HG03108 (cell line): ENCODE measurements at regions not wholly inside any gene's neighbourhood (a gene's known extent, or its start where the extent isn't known, plus 50 kb on each side); places are given as distances from the start of the nearest gene placed in this dataset.
"Not testable (repeated sequence)": the region's sequence is repeated elsewhere in the genome, so short reads cannot be mapped to it uniquely, and the experiment has no call there.

Experiments used
- ATAC-seq: cut with Tn5 transposase; IDR thresholded peaks from one replicate; pipeline ENCODE4 v1.9.1; 2021; ENCODE audit warnings: moderate library complexity; ENCODE audit not compliant: unreplicated experiment

DNA sequence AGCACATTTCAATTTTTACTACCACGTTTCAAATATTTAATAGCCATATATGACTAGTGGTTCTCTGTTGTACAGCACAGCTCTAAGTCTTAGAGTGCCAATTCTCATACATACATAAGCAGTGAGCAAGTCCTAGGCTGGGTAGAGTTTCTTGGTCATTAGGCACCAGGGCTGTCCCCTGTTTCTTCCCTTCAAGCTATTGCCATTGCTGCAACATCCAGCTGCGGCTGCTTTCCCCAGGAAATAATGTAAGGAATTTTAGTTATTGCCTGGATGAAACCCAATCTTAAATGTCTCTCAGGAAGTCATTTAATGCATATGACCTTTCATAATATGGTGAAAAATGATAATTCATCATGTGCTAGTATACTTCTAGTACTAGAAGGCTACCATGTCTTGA, 74.1 kb upstream of the PPP3CA start:
- no peak for ATAC-seq

DNA sequence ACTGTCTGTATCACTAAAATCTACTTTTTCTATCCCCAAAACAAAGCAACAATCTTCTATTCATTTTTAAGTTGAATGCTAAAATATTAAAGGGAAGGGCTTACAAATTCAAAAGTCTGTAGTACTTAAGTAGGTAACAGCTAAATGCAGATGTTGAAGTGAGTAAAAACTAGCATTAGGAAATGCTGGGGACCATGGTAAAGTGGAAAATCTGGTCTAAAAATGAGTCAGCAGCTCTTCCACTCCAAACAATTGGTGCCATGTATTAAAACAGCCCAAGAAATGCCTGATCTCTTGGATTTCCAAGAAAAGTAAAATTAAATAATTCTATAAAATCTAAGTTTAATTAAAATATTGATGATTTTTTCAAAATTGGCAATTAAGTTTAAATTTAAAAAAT, 73.3 kb upstream of the PPP3CA start:
- ATAC-seq: no peak

DNA sequence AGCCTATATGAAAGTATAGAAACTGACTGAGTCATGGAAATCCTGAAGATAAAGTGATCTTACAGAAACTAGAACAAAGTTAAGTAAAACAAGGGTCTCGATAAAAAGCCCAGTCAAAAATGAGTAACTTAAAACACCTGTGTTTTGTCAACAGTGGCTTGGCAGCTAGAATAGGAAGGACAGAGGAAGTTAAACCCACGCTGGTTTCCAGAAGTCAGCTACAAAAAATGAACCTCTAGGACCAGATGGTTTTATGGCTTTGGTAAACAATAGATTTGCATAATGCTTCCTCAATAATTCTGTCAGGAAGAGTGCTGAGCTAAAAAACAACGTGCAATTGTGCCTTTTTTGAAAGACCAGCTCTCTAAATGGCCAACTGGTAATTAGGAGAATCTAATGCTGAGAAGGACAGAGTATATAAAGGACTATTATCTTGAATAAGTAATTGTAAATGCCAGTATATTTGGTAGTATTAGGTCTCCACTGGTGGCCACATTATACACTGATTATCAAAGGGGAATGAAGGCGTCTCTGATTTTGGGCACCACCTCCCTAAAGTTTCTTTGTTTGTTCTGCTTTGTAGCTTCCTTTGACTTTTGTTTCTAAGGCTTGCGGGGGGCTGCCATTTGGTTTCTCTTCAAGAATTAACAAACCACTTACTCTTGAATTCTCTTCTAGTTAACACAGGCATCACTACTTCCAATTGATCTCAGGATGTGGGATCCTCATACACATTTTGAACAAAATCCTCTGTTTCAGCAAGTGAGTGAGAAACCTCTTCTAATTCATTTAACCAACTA, 72.2 kb upstream of the PPP3CA start:
- ATAC-seq: peak; percentile 83

DNA sequence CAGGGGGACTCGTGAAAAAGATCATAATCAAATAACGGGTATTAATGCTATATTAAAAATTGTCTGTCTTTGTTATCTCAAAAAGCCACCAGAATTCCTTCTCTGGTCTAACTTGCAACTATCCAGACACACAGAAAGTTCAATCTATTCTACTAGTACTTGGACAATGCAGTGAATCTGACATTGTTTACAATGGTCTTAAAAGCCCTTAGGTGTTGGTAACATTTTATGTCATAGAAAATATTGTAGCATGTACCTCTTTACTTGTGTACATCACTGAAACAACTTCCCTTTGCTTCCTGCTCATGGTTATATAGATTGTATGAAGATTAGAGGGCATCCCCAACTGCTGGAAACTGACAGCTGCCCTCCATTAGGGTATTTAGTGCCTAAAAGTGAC, 71.1 kb upstream of the PPP3CA start:
- ATAC-seq: no peak

DNA sequence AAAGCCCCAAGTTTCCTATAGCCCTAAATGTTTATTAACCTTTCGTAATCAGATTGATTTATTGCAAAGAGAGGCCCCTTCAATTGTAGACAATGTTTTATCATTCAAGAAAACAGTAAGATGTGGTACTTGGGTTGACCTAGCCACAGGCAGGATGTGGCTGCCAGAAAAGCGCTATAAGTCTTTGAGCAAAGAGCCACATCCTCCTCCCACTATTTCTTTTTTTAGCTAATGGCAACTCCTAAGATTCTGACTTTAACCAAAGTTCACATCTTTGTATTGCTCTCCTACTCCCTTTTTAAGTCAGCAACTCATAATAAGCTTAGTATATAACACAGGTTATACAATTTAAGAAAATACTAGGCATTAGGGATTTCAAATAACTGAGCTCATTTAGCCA, 70.7 kb upstream of the PPP3CA start:
- peak; percentile 75 for ATAC-seq

DNA sequence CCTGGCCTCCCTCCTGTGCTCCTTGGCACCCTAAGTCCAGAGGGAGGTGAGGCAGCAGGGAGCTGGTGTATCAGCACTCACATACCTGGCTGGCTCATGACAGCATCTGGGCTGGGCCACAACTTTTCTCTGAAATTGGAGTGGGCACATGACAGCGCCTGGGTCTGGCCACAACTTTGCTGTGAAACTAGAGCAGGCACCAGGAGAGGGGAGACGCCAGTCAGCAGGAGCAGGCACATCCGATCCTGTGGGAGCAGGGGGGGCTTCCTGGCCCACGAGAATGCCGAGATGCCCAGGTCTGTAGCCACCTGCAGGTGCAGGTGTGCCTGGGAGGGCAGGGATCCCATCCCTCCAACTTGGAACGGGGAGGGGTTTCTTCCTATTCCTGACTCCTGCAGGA, 69.7 kb upstream of the PPP3CA start:
- no peak for ATAC-seq

DNA sequence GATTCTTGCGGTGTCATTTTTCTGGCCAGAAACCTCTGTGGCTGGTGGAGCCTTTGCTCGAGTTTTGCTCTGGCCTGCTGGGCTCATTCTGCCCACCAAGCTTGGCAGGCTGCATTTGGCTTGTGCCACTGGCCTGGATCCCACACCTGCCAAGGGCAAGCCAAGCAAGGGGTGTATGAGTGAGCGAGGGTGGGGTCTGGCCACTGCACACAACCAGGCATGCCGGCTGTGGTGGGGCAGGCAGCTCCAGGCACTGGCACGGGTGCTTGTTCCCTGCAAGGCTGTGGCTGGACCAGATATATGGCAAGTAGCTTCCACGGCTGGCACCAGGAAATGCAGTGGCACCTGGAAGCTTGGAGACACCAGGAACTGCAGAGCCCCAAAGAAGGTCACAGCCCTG, 68.6 kb upstream of the PPP3CA start:
- ATAC-seq: no peak

DNA sequence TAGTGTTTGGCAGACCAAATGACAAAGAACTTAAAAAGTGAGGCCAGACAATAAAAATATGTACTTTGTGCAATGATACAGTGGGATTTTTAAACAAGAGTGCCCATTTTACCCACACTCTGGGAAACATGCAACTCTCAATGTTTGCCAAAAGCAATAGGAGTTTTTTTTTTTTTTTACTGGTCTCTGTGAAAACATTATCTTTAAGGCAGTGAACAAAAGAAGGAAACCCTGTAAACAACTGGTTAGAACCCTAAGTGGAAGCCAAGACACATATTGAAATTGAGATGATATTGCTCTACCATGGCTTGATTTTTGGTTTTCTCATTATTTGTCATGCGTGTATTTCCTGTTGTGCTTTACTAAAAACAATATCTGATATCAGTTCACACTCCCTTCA, 67.2 kb upstream of the PPP3CA start:
- ATAC-seq: no peak

DNA sequence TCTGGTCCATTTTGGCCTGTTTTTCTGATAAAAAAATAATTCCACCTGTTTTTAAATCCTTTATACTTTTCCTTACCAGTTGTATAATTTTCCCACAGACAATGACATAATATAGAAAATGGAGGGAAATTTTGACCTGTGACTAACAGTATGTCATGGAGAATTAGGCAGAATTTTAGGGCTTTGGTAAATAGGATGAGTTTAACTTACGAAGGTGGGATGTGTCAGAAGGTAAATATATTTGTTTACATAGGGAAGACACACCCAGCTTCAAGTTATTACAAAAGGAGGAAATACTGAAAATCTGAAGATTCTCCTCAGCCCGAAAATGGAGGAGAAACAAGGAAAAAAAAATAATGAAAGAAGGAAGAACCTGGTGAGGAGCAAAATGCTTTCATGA, 64.6 kb upstream of the PPP3CA start:
- no peak for ATAC-seq

DNA sequence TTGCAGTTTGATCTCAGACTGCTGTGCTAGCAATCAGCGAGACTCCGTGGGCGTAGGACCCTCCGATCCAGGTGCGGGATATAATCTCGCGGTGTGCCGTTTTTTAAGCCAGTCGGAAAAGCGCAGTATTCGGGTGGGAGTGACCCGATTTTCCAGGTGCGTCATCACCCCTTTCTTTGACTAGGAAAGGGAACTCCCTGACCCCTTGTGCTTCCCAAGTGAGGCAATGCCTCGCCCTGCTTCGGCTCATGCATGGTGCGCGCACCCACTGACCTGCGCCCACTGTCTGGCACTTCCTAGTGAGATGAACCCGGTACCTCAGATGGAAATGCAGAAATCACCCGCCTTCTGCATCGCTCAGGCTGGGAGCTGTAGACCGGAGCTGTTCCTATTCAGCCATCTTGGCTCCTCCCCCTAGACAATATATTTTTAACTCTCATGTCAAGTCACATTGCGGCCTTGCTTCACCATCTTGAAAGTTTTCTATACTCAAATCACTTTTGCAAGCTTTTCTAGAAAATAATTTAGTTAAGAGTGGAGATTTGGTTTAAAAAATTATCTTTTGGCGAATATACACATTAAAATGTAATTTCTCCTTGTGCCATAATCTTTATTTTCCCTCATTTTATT, 64.1 kb upstream of the PPP3CA start:
- ATAC-seq: not testable (repeated sequence)

DNA sequence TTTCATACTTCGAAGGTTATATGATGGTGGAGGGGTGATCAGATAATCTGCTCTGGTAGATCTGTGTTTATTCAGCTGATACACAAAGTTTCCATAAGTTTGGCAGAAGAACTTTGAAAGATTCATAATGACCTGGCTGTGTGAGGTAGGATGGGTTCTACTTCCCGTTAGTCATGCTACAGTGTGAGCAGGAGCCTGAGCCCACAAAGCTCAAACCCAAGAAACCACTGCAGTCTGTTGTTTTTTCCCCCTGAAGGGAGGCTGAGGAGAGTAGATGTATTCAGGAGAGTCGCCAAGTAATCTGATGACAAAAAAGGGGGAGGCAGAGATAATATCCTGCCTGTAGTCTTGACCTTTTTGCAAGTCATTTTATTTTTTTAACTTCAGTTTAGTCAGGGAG, 52.8 kb upstream of the PPP3CA start:
- ATAC-seq: no peak

DNA sequence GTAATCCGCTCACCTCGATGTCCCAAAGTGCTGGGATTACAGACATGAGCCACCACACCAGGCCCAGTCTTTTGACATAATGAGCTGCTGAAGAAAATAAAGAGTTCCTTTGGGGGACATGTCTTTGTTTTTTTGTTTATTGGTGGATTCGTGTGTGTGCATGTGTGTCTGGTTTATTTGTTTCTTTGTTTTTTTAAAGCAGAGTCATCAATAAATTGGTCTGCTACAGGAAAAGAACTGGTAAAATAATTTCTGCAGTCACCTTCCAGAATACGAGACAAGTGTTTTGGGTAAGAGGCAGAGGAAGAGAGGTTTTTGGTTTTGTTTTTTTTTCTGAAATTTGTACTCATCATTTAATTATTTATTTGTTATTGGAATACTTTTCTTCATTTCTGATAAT, 51.5 kb upstream of the PPP3CA start:
- no peak for ATAC-seq
